Esophagus muscularis mucosa (tissue), 3 donors: ENCODE measurements at regions not wholly inside any gene's neighbourhood (a gene's known extent, or its start where the extent isn't known, plus 50 kb on each side); places are given as distances from the start of the nearest gene placed in this dataset.

Experiments used
- POLR2A ChIP-seq: fragments of 450-650 bp; IDR thresholded peaks from one replicate; pipeline ENCODE4 v1.6.1; 2017; ENCODE audit warnings: antibody characterized with exemption, moderate library complexity, mild to moderate bottlenecking, low read depth
- POLR2AphosphoS5 ChIP-seq, 2 donors: sonication (generic); formaldehyde crosslinking; IDR thresholded peaks; one replicate each; pipeline ENCODE4 v1.6.1; 2017; ENCODE audit warnings: antibody characterized with exemption in 2 of 2
- TF ChIP-seq, protein P1 (sequence below), 3 experiments: fragments of 200-600 bp in 2 of 3; fragments of 450-650 bp in 1 of 3; sonication (generic) in 2 of 3; IDR thresholded peaks; one replicate each; pipeline ENCODE4 v1.5.1; 2017 to 2019; ENCODE audit warnings: antibody characterized with exemption in 3 of 3, mild to moderate bottlenecking in 2 of 3, moderate library complexity in 1 of 3

DNA sequence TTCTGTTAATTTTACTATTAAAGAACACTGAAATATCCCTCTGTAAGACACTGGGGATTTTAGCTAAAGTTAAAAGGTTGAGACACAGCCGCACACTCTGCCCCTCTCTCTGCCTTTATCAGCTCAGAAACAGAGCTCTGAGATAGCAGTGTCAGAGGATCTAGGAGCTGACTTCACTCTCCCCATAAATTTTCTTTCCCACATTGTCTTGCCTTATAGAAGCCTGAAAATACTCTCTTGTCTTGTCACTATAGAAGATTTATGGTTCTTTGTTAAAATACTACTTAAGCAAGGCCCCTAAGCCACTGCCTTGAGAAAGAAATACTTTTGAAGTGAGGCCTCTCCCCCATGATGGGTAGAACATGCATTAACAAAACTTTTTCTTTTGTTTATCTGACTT lies 105.7 kb upstream of the C10orf90 start:
- TF ChIP-seq POLR2AphosphoS5 (IDR thresholded peaks at IDR 0.05) (no peak), POLR2A (no peak)
- TF ChIP-seq, protein P1, sequence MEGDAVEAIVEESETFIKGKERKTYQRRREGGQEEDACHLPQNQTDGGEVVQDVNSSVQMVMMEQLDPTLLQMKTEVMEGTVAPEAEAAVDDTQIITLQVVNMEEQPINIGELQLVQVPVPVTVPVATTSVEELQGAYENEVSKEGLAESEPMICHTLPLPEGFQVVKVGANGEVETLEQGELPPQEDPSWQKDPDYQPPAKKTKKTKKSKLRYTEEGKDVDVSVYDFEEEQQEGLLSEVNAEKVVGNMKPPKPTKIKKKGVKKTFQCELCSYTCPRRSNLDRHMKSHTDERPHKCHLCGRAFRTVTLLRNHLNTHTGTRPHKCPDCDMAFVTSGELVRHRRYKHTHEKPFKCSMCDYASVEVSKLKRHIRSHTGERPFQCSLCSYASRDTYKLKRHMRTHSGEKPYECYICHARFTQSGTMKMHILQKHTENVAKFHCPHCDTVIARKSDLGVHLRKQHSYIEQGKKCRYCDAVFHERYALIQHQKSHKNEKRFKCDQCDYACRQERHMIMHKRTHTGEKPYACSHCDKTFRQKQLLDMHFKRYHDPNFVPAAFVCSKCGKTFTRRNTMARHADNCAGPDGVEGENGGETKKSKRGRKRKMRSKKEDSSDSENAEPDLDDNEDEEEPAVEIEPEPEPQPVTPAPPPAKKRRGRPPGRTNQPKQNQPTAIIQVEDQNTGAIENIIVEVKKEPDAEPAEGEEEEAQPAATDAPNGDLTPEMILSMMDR (IDR thresholded peaks at IDR 0.05), result no peak
